GM18508 (cell line): ENCODE measurements at regions not wholly inside any gene's neighbourhood (a gene's known extent, or its start where the extent isn't known, plus 50 kb on each side); places are given as distances from the start of the nearest gene placed in this dataset.
"Not testable (repeated sequence)": the region's sequence is repeated elsewhere in the genome, so short reads cannot be mapped to it uniquely, and the experiment has no call there.

Source experiments
- ATAC-seq: cut with Tn5 transposase; IDR thresholded peaks from one replicate; pipeline ENCODE4 v1.9.1; 2021; ENCODE audit warnings: moderate number of reproducible peaks; ENCODE audit not compliant: insufficient read depth, unreplicated experiment

DNA sequence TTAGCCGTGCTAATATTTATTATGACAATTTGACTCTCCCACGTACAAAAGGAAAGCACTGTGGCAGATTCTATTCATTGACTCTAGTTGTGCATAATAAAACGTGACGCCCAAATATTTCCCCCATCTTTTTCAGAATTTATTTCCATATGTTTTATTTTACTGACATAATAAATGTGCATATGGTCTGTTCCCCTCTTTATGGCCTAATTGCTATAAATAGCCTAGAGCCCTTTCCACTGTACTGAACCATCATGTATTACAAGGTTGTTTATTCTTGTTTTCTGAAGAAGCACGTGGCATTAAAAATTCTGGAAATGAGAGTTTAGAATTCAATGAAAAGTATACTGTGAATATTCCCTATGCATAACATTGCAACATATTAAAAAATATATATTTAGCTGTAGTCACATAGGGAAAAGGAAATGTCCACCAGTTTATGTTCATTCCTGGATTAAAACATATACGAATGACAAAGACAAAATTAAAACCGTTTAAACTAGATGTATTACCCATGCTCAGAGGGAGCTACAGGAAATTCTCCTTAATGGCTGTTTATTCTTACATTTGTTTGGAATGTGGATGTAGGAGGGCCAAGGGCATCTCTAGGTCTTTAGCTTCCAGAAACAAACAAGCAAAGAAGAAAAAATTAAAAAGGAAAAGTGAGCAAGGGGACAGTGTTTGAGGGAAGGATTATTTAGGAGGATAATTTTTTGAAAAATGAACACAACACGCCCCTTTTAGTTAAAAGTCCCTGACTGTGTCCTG lies 122.1 kb upstream of the MMADHC start:
- ATAC-seq = no peak

- ATAC-seq = no peak
Measured at GRCh38 chr2:149703281-149703680, 115.7 kb upstream of the MMADHC start.

DNA sequence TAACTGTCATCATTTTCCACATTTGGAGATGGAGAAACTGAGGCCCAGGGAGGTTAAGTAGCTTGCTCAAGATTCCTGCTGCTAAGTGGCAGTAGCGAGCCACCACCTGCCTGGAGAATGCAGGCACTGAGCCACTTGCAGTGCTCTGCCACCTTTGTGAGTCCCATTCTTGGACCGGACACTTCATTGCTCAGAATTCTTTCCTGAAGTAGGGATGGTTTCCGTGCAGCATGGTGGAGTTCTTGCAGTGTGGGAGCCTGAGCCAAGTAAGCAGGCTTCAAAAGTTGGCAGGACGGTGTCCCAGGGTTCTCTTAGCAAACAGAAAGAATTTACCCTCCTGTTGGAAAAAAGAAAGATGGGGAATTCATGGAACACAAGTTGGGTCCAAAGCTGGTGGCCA lies 115.0 kb upstream of the MMADHC start:
- ATAC-seq = no peak

DNA sequence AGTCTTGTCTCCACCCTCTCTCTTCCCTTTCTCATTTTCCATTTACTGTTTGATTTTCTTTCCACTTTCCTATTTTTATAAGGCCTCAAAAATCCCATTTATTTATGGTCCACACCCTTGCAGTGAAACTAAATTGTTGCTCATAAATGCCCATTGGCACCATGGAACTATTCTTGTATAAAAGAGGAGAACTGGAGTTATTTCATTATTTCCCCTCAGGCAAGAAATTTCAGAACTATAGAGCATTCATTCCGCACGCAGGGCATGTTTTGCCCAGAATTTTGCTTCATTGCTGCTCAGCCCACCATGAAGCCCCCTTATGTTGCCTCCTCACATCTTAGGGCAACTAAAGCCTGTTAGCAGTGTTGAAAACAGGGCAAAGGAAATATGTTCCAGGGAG lies 113.7 kb upstream of the MMADHC start:
- ATAC-seq = no peak

- no peak for ATAC-seq
Measured at GRCh38 chr2:149692961-149693396, 105.4 kb upstream of the MMADHC start.

GRCh38 chr2:149690825-149691224 lies 103.2 kb upstream of the MMADHC start:
- ATAC-seq = no peak

- no peak for ATAC-seq
Measured at GRCh38 chr2:149687052-149687427, 99.5 kb upstream of the MMADHC start.

DNA sequence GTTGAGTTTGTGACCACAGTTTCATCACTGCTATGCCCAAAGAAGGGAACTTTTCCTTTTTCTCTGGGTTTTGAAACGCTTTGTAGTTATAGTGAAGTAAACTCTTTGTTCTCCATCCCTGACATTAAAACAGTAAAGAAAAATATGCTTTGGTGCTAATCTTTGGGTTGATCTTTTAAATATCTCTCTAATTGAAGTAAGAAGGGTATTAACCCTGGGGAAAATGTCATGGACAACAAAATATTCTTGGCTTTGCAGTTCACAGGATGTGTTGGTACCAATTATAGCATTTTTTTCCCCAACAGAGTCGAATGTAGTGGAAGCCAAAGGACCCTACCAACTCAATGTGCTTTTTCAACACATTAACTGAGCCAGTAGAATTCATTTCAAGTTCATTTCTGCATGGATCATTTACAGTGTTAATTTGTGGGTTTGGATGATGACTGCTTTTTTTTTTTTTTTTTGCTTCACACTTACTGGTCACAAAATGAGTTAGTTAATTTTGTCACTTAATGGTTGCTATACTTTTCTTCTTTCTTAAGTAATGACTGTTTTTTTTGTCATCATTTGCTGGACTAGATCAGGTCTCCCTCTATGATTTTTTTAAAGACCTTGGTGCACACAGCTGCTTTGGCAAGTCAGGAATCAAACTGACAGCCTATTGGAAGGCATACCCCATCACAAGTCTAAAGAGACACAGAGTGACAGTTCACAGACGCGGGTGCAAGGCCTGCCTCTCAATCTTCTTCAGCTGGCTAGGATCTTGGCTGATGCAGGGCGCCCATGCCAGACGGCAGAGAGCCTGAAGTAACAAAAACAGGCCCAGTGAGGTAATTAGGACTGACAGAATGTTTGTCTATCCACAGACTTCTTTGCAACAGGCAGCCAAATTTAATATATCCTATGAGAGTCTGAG lies 98.8 kb upstream of the MMADHC start:
- ATAC-seq = no peak

- ATAC-seq = not testable (repeated sequence)
Measured at GRCh38 chr2:149685401-149685800, 97.8 kb upstream of the MMADHC start.

GRCh38 chr2:149679286-149679685 lies 91.7 kb upstream of the MMADHC start:
- ATAC-seq = no peak

DNA sequence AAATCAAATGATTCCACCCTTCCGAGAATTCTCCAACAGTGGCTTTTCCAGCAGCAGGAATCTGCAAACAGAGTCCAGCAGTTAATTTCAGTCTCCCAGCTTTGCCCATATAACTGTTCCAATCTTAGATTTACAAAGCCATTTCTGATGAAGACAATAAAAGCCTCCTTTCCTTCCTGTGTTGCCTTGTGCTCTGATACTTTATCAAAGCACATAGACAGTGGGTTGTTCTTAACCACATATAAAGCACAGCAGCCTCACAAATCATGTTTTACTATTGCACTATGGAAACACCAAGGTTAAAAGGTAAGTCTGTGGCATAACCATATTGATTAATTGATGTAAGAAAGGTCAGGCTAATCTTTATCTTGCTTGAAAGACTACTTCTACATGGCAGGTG lies 89.8 kb upstream of the MMADHC start:
- no peak for ATAC-seq

- no peak for ATAC-seq
Measured at GRCh38 chr2:149670086-149670485, 82.5 kb upstream of the MMADHC start.

- no peak for ATAC-seq
Measured at GRCh38 chr2:149666809-149667320, 79.3 kb upstream of the MMADHC start.

- no peak for ATAC-seq
Measured at GRCh38 chr2:149664896-149665295, 77.3 kb upstream of the MMADHC start.

GRCh38 chr2:149662556-149662955 lies 75.0 kb upstream of the MMADHC start:
- no peak for ATAC-seq

DNA sequence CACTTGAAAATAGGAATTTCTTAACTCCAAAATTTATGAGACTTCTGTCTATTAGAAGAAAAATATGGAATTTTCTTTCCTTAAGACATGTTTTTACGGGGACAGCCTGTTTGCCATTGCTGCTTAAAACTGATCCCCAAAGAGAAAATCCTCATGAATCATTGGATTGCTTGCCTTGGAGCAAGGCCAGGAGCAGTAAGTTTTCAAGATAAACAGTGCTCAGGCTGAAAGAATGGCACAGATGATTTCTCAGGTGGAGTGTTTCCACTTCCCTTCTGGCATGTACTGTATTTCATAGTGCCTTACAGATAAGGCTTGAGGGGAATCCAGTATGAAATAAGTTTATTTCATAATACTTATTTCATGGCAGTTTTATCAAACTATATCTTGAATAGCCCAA lies 74.3 kb upstream of the MMADHC start:
- no peak for ATAC-seq

GRCh38 chr2:149658553-149658952 lies 71.0 kb upstream of the MMADHC start:
- ATAC-seq = no peak

GRCh38 chr2:149657401-149658040 lies 69.9 kb upstream of the MMADHC start:
- no peak for ATAC-seq

DNA sequence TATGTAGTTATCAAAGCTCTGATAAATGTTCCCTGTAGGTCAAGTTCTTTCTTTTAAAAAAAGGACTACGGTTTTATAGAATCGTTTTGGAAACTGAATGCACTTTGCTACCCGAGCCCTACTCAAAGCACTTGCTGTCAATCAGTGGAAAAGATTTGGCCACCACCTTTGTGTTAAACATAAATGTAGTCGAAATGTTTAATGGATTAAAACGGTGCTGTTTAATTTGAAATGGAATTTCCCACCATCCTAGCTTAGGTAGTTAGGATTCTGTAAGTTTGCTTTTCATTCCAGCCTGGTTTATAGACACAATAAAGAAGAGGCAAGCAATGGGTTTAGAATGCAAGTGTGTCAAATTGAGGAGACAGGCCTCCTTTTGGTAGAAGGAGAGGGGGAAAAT lies 69.4 kb upstream of the MMADHC start:
- no peak for ATAC-seq

DNA sequence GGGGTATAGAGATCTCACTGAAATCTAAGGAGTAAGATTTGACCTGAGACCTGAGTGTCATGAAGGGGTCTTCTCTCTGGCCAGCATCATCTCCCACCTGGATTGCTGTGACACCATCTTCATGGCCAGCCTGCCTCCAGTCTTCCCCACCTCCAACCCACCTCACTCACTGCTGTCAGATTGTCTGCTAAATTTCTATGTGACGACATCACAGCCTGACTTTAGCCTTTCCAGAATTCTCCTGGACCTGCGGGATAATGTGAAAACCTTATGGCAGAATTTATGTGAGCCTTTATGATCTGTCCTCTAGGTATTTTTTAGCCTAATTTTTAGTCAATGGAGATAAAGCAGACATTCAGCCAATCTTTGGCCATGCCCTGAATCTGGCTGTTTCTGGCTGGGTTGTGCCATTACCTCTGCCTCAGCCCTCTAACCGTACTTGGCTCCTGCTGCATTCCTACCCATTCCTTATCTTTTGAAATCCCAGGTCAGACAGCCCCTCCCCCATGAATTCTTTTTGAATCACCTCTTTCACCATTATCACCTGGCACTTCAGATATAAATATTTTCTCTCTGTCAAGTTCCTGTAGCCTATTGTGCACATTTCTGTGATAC lies 66.4 kb upstream of the MMADHC start:
- no peak for ATAC-seq
